ENCODE measurements at regions not wholly inside any gene's neighbourhood (a gene's known extent, or its start where the extent isn't known, plus 50 kb on each side); places are given as distances from the start of the nearest gene placed in this dataset.

DNA sequence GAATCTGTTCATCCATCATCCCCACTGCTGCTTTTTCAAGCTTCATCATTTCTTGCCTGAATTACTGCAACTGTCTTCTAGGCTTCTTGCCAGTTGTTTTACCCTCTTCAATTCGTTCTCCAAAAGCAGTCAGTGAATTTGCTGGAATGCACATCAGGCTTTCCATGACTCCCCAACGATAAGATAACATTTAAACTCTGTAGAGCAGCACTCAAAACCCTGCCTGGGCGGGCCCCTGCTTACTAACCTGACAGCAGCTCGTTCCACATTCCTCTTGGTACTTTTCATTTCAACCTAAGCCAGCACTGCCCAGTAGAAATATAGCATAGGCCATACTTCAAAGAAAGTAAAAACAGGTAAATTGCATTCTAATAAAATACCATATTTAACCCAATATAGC is 342.9 kb downstream of the SUCLG1 start:
- Histone ChIP-seq H3K79me2 (ENCODE audit: control insufficient read depth, insufficient read depth, low read length) (no peaks in the 10 kb centered on the region), H3K36me3 (ENCODE audit: control insufficient read depth, insufficient read depth, low read length) (no peaks in the 10 kb centered on the region), H3K4me3 (no peak overlapping the region), H2AFZ (ENCODE audit: low read depth, low read length) (no peak overlapping the region), H3K27ac (ENCODE audit: extremely low read depth, low read depth, low read length) (no peak overlapping the region), H3K4me2 (ENCODE audit: insufficient read depth, low read length) (no peak overlapping the region), H3K9me3 (replicated peaks; ENCODE audit: control insufficient read depth, insufficient read depth, low read depth, low read length) (no peaks in the 10 kb centered on the region), H3K27me3 (ENCODE audit: control insufficient read depth in 2 of 2, insufficient read depth in 2 of 2, low read length in 2 of 2) (no peaks in the 10 kb centered on the region), H3K9ac (ENCODE audit: insufficient read depth in 1 of 2, low read depth in 2 of 2, low read length in 2 of 2) (no peak overlapping the region), H3K4me1 (replicated peaks in 1 of 2; ENCODE audit: control insufficient read depth in 2 of 2, insufficient read depth in 2 of 2, low read length in 2 of 2) (no peaks in the 10 kb centered on the region), H4K20me1 (replicated peaks; ENCODE audit: control insufficient read depth, insufficient read depth, low read length) (no peaks in the 10 kb centered on the region), H3K9me1 (ENCODE audit: control insufficient read depth, insufficient read depth, low read length) (no peaks in the 10 kb centered on the region)
- ATAC-seq (no peak), FAIRE-seq (no peak), DNase-seq (ENCODE audit: extremely low read depth in 1 of 4, low spot score in 3 of 4) (no peak)
- intact Hi-C loops (cut with micrococcal nuclease): no loop called here
- 0% methylated on average over 4 of the region's 4 CpGs for WGBS (ENCODE audit: insufficient coverage, low coverage, missing lambda C conversion rate)
- TF ChIP-seq, protein P1, sequence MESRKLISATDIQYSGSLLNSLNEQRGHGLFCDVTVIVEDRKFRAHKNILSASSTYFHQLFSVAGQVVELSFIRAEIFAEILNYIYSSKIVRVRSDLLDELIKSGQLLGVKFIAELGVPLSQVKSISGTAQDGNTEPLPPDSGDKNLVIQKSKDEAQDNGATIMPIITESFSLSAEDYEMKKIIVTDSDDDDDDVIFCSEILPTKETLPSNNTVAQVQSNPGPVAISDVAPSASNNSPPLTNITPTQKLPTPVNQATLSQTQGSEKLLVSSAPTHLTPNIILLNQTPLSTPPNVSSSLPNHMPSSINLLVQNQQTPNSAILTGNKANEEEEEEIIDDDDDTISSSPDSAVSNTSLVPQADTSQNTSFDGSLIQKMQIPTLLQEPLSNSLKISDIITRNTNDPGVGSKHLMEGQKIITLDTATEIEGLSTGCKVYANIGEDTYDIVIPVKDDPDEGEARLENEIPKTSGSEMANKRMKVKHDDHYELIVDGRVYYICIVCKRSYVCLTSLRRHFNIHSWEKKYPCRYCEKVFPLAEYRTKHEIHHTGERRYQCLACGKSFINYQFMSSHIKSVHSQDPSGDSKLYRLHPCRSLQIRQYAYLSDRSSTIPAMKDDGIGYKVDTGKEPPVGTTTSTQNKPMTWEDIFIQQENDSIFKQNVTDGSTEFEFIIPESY (CRISPR knock-in tag; IDR thresholded peaks at IDR 0.05): no peak
- TF ChIP-seq TBL1XR1 (IDR thresholded peaks at IDR 0.05; ENCODE audit: low read length in 2 of 2) (no peak), BACH1 (tag; IDR thresholded peaks at IDR 0.05) (no peak), PRPF4 (IDR thresholded peaks at IDR 0.05; ENCODE audit: insufficient read depth, low read depth, low read length, poor library complexity, severe bottlenecking) (no peak), ZSCAN32 (CRISPR knock-in tag; IDR thresholded peaks at IDR 0.05) (no peak), ZNF354B (CRISPR knock-in tag; IDR thresholded peaks at IDR 0.05) (no peak), ARID2 (IDR thresholded peaks at IDR 0.05) (no peak), ASH1L (IDR thresholded peaks at IDR 0.05; ENCODE audit: borderline replicate concordance, low read depth, partially characterized antibody) (no peak)
- in situ Hi-C loops (cut with MboI): no loop called here
- BruUV-seq (replicated peaks): no TSS peak
- POLR2A ChIA-PET: no interaction called here
- CTCF ChIA-PET (ENCODE audit: low intra/inter-chr PET ratio): no interaction called here
